Panc1 (cell line): ENCODE measurements at regions not wholly inside any gene's neighbourhood (a gene's known extent, or its start where the extent isn't known, plus 50 kb on each side); places are given as distances from the start of the nearest gene placed in this dataset.

Source experiments
- REST ChIP-seq, 2 experiments: IDR thresholded peaks; 2 replicates each; pipeline ENCODE4 v1.6.1; 2011 to 2012; ENCODE audit warnings: low read depth in 2 of 2, control low read depth in 1 of 2, low read length in 1 of 2, mild to moderate bottlenecking in 1 of 2, moderate library complexity in 1 of 2; ENCODE audit not compliant: insufficient read depth in 1 of 2
- SIN3A ChIP-seq: IDR thresholded peaks from 2 replicates; pipeline ENCODE4 v1.6.1; 2012; ENCODE audit warnings: low read depth, mild to moderate bottlenecking, low read length, moderate library complexity, borderline replicate concordance; ENCODE audit not compliant: insufficient read depth
- TF ChIP-seq, protein P1 (sequence below): fragments of 450-650 bp; IDR thresholded peaks from 2 replicates; pipeline ENCODE4 v1.5.1; 2017; ENCODE audit warnings: mild to moderate bottlenecking

DNA sequence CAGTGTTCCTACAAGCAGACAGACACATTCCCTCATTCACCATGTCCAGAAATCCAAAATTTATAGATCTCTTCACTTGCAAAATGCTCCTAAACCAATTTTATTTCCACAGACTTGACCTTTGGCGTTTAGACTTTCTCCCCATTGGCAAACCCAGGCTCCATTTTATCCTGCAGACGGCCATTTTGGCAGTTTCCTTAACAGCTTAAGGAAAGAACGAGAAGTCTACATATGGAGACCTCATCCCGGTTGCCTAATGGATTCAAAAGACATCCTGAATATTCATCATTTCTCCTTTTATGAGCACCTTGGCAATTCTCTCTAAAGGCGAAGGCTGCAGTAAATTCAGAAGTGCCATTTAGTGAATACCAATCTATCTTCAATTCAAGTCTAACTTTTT is 132.9 kb downstream of the HLX start:
- TF ChIP-seq, protein P1, sequence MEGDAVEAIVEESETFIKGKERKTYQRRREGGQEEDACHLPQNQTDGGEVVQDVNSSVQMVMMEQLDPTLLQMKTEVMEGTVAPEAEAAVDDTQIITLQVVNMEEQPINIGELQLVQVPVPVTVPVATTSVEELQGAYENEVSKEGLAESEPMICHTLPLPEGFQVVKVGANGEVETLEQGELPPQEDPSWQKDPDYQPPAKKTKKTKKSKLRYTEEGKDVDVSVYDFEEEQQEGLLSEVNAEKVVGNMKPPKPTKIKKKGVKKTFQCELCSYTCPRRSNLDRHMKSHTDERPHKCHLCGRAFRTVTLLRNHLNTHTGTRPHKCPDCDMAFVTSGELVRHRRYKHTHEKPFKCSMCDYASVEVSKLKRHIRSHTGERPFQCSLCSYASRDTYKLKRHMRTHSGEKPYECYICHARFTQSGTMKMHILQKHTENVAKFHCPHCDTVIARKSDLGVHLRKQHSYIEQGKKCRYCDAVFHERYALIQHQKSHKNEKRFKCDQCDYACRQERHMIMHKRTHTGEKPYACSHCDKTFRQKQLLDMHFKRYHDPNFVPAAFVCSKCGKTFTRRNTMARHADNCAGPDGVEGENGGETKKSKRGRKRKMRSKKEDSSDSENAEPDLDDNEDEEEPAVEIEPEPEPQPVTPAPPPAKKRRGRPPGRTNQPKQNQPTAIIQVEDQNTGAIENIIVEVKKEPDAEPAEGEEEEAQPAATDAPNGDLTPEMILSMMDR: no peak
- TF ChIP-seq SIN3A (no peak), REST (IDR thresholded peaks at IDR 0.05; ENCODE audit: insufficient read depth in 1 of 2, low read depth in 2 of 2, low read length in 1 of 2) (no peak)
